SH-SY5Y (cell line): ENCODE measurements at regions not wholly inside any gene's neighbourhood (a gene's known extent, or its start where the extent isn't known, plus 50 kb on each side); places are given as distances from the start of the nearest gene placed in this dataset.

Experiments used
- GATA2 ChIP-seq: IDR thresholded peaks from 2 replicates; pipeline ENCODE4 v1.6.1; 2011; ENCODE audit warnings: mild to moderate bottlenecking, low read depth, low read length
- GATA3 ChIP-seq: IDR thresholded peaks from 2 replicates; pipeline ENCODE4 v1.6.1; 2011; ENCODE audit warnings: low read depth, mild to moderate bottlenecking, low read length, moderate library complexity

- no peak for TF ChIP-seq GATA3
- TF ChIP-seq GATA2: no peak
Measured at GRCh38 chr10:89901895-89902294, 200.5 kb downstream of the KIF20B start.
